A673 (cell line): ENCODE measurements at regions not wholly inside any gene's neighbourhood (a gene's known extent, or its start where the extent isn't known, plus 50 kb on each side); places are given as distances from the start of the nearest gene placed in this dataset.

Experiments used
- CTCF ChIP-seq: fragments of 300-800, 200-600 bp; sonication (generic); conservative IDR thresholded peaks from 2 replicates; pipeline ENCODE4 v1.5.1; 2017; ENCODE audit warnings: low read depth, mild to moderate bottlenecking, antibody characterized with exemption, low read length, moderate library complexity, mixed read lengths
- EZH2 ChIP-seq: fragments of 200-600 bp; sonication (generic); IDR thresholded peaks from 2 replicates; pipeline ENCODE4 v1.6.1; 2017; ENCODE audit warnings: borderline replicate concordance, low read depth, mild to moderate bottlenecking, mixed read lengths, antibody characterized with exemption, low read length; ENCODE audit not compliant: poor library complexity, severe bottlenecking

GRCh38 chr5:2018390-2018724 lies 135.6 kb upstream of the IRX4 start:
- TF ChIP-seq CTCF (no peak), EZH2 (no peak)
